Lower leg skin (tissue), 3 donors: ENCODE measurements at regions not wholly inside any gene's neighbourhood (a gene's known extent, or its start where the extent isn't known, plus 50 kb on each side); places are given as distances from the start of the nearest gene placed in this dataset.
"Not testable (repeated sequence)": the region's sequence is repeated elsewhere in the genome, so short reads cannot be mapped to it uniquely, and the experiment has no call there.

Experiments
- POLR2A ChIP-seq, 2 donors: fragments of 450-650 bp; IDR thresholded peaks; one replicate each; pipeline ENCODE4 v1.6.1; 2016 to 2017; ENCODE audit warnings: antibody characterized with exemption in 2 of 2, mild to moderate bottlenecking in 1 of 2, moderate library complexity in 1 of 2
- TF ChIP-seq, protein P1 (sequence below), 3 donors: fragments of 450-650 bp; IDR thresholded peaks; one replicate each; pipeline ENCODE4 v1.5.1; 2016; ENCODE audit warnings: antibody characterized with exemption in 3 of 3, mild to moderate bottlenecking in 3 of 3, moderate library complexity in 2 of 3

DNA sequence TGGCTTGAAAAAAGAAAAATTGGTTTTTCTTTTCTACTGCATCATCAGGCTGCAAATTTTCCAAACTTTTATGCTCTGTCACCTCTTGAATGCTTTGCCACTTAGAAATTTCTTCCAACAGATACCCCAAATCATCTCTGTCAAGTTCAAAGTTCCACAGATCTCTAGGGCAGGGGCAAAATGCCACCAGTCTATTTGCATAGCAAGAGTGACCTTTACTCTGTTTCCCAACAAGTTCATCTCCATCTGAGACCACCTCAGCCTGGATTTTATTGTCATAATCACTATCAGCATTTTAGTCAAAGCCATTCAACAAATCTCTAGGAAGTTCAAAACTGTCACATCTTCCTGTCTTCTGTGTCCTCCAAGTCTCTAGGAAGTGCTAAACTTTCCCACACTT lies 240.3 kb downstream of the DPY19L2 start:
- TF ChIP-seq, protein P1, sequence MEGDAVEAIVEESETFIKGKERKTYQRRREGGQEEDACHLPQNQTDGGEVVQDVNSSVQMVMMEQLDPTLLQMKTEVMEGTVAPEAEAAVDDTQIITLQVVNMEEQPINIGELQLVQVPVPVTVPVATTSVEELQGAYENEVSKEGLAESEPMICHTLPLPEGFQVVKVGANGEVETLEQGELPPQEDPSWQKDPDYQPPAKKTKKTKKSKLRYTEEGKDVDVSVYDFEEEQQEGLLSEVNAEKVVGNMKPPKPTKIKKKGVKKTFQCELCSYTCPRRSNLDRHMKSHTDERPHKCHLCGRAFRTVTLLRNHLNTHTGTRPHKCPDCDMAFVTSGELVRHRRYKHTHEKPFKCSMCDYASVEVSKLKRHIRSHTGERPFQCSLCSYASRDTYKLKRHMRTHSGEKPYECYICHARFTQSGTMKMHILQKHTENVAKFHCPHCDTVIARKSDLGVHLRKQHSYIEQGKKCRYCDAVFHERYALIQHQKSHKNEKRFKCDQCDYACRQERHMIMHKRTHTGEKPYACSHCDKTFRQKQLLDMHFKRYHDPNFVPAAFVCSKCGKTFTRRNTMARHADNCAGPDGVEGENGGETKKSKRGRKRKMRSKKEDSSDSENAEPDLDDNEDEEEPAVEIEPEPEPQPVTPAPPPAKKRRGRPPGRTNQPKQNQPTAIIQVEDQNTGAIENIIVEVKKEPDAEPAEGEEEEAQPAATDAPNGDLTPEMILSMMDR (IDR thresholded peaks at IDR 0.05) = not testable (repeated sequence)
- TF ChIP-seq POLR2A (IDR thresholded peaks at IDR 0.05) = not testable (repeated sequence)
